KMS-11 (cell line): ENCODE measurements at regions not wholly inside any gene's neighbourhood (a gene's known extent, or its start where the extent isn't known, plus 50 kb on each side); places are given as distances from the start of the nearest gene placed in this dataset.
"Not testable (repeated sequence)": the region's sequence is repeated elsewhere in the genome, so short reads cannot be mapped to it uniquely, and the experiment has no call there.

ENCODE experiments used
- H2AFZ ChIP-seq: fragments of 200-600 bp; sonication (generic); 2 replicates; pipeline ENCODE4 v1.6.1; 2016; ENCODE audit warnings: antibody characterized with exemption, mixed run types, low read depth
- H3K27ac ChIP-seq: fragments of 200-600 bp; sonication (generic); 2 replicates; pipeline ENCODE4 v1.6.1; 2016; ENCODE audit warnings: mild to moderate bottlenecking, mixed run types
- H3K27me3 ChIP-seq: fragments of 200-600 bp; sonication (generic); 2 replicates; pipeline ENCODE4 v1.6.1; 2017; ENCODE audit warnings: mild to moderate bottlenecking, low read depth, mixed run types, moderate library complexity; ENCODE audit not compliant: insufficient read depth
- H3K36me3 ChIP-seq: fragments of 200-600 bp; sonication (generic); 2 replicates; pipeline ENCODE4 v1.6.1; 2017; ENCODE audit warnings: mild to moderate bottlenecking, mixed run types; ENCODE audit not compliant: insufficient read depth
- H3K4me1 ChIP-seq: fragments of 200-600 bp; sonication (generic); 2 replicates; pipeline ENCODE4 v1.6.1; 2016; ENCODE audit warnings: mild to moderate bottlenecking, low read depth, mixed run types; ENCODE audit not compliant: poor library complexity, severe bottlenecking
- H3K4me2 ChIP-seq: fragments of 200-600 bp; sonication (generic); 2 replicates; pipeline ENCODE4 v1.7.0; 2016; ENCODE audit warnings: mild to moderate bottlenecking, mixed run types
- H3K4me3 ChIP-seq: fragments of 200-600 bp; sonication (generic); IDR thresholded peaks from 2 replicates; pipeline ENCODE4 v1.6.1; 2017; ENCODE audit warnings: low read depth, low read length, mixed read lengths; ENCODE audit not compliant: insufficient read depth
- H3K79me2 ChIP-seq: fragments of 200-600 bp; sonication (generic); 2 replicates; pipeline ENCODE4 v1.6.1; 2016; ENCODE audit warnings: low read depth, mixed run types; ENCODE audit not compliant: insufficient read depth
- H3K9ac ChIP-seq: fragments of 200-600 bp; sonication (generic); 2 replicates; pipeline ENCODE4 v1.6.1; 2016; ENCODE audit warnings: mild to moderate bottlenecking, mixed run types
- H4K20me1 ChIP-seq: fragments of 200-600 bp; sonication (generic); 2 replicates; pipeline ENCODE4 v1.6.1; 2016; ENCODE audit warnings: mild to moderate bottlenecking, mixed run types; ENCODE audit not compliant: insufficient read depth
- CTCF ChIP-seq: fragments of 200-600 bp; sonication (generic); conservative IDR thresholded peaks from 2 replicates; pipeline ENCODE4 v1.6.1; 2017; ENCODE audit warnings: low read depth, mild to moderate bottlenecking, antibody characterized with exemption, low read length, moderate library complexity, mixed read lengths

- Histone ChIP-seq H4K20me1 (no peaks in the 10 kb centered on the region), H3K4me3 (no peak overlapping the region), H3K27ac (no peak overlapping the region), H3K4me1 (no peaks in the 10 kb centered on the region), H3K9ac (no peak overlapping the region), H3K4me2 (no peak overlapping the region), H3K27me3 (no peaks in the 10 kb centered on the region), H3K36me3 (no peaks in the 10 kb centered on the region), H3K79me2 (no peaks in the 10 kb centered on the region), H2AFZ (no peak overlapping the region)
- TF ChIP-seq CTCF: no peak
Observed at GRCh38 chr6:14888575-14889000, 357.3 kb upstream of the JARID2 start.

DNA sequence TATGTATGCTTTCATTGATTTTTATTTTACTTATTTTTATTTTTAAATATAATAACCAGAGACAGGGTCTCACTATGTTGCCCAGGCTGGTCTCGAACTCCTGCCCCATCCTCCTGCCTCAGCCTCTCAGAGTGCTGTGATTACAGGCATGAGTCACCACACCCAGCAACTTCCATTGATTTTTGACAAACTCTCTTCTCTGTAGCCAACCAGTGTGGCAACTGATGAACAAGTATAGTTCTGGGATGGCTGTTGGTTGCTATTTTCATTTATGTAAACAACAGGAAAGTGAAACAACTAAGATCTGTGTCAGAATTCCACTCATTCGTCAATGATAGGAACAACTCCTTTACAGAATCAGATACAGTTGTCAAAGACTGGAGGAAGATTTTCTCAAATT, 356.7 kb upstream of the JARID2 start:
- H2AFZ ChIP-seq: no peak overlapping the region
- no peaks in the 10 kb centered on the region for H3K4me1 ChIP-seq
- H3K27me3 ChIP-seq: no peaks in the 10 kb centered on the region
- no peak overlapping the region for H3K4me3 ChIP-seq
- H3K9ac ChIP-seq: no peak overlapping the region
- no peaks in the 10 kb centered on the region for H3K36me3 ChIP-seq
- TF ChIP-seq CTCF: no peak
- no peaks in the 10 kb centered on the region for H3K79me2 ChIP-seq
- no peak overlapping the region for H3K4me2 ChIP-seq
- no peaks in the 10 kb centered on the region for H4K20me1 ChIP-seq
- H3K27ac ChIP-seq: no peak overlapping the region

GRCh38 chr6:14889611-14890593, 356.0 kb upstream of the JARID2 start:
- no peak overlapping the region for H3K4me2 ChIP-seq
- TF ChIP-seq CTCF: no peak
- no peak overlapping the region for H2AFZ ChIP-seq
- H3K9ac ChIP-seq: no peak overlapping the region
- no peaks in the 10 kb centered on the region for H4K20me1 ChIP-seq
- no peak overlapping the region for H3K4me3 ChIP-seq
- no peaks in the 10 kb centered on the region for H3K4me1 ChIP-seq
- no peaks in the 10 kb centered on the region for H3K36me3 ChIP-seq
- H3K79me2 ChIP-seq: no peaks in the 10 kb centered on the region
- H3K27me3 ChIP-seq: no peaks in the 10 kb centered on the region
- H3K27ac ChIP-seq: no peak overlapping the region

- H3K36me3 ChIP-seq, H3K27ac ChIP-seq, H3K4me2 ChIP-seq, H3K27me3 ChIP-seq, H3K4me3 ChIP-seq, H3K4me1 ChIP-seq, H2AFZ ChIP-seq, H3K79me2 ChIP-seq, H3K9ac ChIP-seq, H4K20me1 ChIP-seq: not testable (repeated sequence)
Observed at GRCh38 chr6:14891820-14892375, 354.0 kb upstream of the JARID2 start.

DNA sequence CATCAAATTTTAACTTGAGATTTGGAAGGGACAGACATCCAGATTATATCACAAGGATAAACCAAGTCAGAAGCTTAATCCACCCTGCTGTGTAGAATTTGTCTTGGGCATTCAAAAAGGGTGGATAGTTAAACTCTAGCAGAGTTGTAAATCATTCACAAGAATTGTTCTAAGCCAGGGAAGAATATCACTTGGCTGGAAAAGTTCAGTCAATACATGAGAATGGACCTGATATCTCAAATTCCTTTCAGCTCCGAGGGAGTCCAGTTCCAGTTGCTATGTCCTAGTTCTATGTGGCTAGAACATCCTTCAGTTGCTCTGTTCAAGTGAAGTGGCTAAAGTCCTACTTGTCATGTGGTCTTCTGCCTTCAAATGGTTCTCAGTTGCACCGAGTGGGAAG, 351.8 kb upstream of the JARID2 start:
- H3K4me1 ChIP-seq: no peaks in the 10 kb centered on the region
- no peaks in the 10 kb centered on the region for H3K79me2 ChIP-seq
- no peaks in the 10 kb centered on the region for H3K27me3 ChIP-seq
- H3K4me3 ChIP-seq: no peak overlapping the region
- no peaks in the 10 kb centered on the region for H3K36me3 ChIP-seq
- no peak overlapping the region for H3K27ac ChIP-seq
- H4K20me1 ChIP-seq: no peaks in the 10 kb centered on the region
- H2AFZ ChIP-seq: no peak overlapping the region
- no peak overlapping the region for H3K4me2 ChIP-seq
- no peak for TF ChIP-seq CTCF
- no peak overlapping the region for H3K9ac ChIP-seq
